ENCODE measurements at regions not wholly inside any gene's neighbourhood (a gene's known extent, or its start where the extent isn't known, plus 50 kb on each side); places are given as distances from the start of the nearest gene placed in this dataset.

DNA sequence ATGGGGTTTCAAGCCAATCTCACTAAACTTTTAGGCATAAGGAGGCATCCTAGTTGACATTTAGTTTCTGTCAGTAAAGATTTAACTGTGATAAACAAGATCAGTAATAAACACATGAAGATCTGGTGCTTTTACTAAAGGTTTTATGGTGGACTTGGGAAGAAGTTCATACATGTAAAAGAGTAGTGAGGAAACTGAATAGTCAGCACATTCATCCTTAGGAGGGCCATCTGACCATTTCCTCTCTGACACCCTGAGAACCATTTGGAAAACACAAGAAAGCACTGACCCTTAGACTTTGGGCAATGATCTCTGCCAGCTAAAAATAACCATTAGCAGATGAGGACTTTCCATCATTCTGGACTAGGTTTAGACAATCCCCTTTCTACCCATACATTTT lies 1040.9 kb downstream of the AGBL1 start:
- in situ Hi-C loops (cut with HindIII; ENCODE audit: low sequenced_read_pairs): no loop called here

DNA sequence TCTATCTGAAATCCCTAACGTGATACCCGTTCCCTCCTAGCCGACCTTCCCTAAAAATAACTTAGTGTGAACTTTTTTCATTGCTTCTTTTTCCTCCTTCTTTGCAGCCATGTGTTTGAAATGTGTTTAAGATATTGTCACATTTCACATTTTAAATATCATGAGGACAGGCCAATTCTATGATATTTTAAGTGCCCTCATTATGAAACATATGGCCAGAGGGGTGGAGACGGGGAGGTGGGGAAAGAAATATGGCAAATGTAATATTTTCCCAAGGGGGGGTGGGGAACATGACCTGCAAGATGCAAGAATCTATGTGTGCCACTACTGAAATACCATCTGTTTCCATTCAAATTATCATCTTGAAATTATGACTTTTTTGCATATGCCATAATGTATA lies 1039.2 kb downstream of the AGBL1 start:
- in situ Hi-C loops (cut with HindIII; ENCODE audit: low sequenced_read_pairs): no loop called here

DNA sequence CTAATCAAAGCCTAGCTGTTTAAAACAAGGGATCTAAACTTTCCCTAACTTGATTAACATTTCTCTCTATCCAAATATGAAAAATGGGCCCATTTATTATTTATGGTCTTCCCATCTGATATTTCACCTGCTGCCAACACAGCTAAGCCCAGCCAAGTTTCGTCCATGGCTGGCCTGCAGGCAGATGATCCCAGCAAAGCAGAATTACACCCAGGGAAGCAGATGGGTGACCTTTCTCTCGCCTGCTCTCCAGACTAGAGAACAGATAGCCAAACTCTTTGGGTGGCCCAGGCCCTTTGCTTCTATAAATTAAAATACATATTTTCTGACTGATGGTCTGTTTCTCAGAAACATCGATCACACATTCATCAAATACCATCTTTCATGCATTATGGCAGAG lies 1038.8 kb downstream of the AGBL1 start:
- in situ Hi-C loops (cut with HindIII; ENCODE audit: low sequenced_read_pairs): no loop called here

DNA sequence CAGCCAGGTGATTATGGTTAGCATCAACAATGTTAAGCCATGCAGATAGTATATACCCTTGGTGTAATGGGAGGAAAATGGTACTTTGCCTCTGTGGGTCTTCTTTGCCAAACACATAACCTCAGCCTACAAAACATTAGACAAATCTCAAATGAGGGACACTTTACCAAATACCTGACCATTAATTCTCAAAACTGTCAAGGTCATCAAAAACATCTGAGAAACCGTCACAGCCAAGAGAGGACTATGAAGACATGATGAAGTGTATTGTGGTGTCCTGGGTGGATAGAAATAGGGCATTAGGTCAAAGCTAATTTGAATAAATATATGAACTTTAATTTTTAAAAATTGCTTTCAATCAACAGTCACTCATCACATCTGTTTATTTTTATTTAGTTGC lies 1036.1 kb downstream of the AGBL1 start:
- in situ Hi-C loops (cut with HindIII; ENCODE audit: low sequenced_read_pairs): no loop called here

GRCh38 chr15:87099916-87100315 lies 1020.2 kb downstream of the AGBL1 start:
- in situ Hi-C loops (cut with HindIII; ENCODE audit: low sequenced_read_pairs): no loop called here

DNA sequence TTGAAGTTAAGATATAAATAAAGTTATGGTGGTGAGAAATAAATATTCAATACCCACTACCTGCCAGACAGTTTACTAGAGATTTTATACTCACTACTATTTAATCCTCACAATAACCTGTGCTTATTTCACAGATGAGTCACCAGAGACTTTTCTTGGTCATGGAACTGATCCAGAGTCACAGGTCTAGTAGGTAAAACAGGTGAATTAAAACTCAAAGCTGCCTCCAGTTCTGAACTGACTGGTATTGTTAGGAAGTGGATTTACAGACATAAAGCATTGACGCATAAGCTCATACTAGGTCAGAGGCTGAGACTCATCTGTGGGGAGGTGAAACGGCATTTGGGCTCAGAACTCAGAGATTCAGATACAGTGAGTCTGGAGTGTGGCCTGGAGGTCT lies 1009.9 kb downstream of the AGBL1 start:
- in situ Hi-C loops (cut with HindIII; ENCODE audit: low sequenced_read_pairs): no loop called here

DNA sequence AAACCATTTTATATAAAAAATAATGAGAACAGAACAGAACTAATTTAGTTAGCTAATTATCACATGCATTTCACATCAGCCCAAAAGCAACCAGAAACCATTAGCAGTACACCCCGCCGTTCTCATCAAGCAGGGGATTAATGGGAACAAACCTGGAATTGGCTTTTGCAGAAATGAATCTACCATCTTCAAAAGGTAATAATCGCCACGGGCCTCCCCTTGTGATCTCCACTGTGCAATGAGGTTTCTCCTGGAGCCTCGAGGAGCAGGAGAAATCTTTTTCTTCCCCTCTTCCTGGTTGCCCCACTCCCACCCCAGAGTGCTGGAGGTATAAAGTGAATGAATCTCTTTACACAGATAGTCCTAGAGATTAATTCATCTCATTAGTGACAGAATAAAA lies 1003.5 kb downstream of the AGBL1 start:
- in situ Hi-C loops (cut with HindIII; ENCODE audit: low sequenced_read_pairs): no loop called here

DNA sequence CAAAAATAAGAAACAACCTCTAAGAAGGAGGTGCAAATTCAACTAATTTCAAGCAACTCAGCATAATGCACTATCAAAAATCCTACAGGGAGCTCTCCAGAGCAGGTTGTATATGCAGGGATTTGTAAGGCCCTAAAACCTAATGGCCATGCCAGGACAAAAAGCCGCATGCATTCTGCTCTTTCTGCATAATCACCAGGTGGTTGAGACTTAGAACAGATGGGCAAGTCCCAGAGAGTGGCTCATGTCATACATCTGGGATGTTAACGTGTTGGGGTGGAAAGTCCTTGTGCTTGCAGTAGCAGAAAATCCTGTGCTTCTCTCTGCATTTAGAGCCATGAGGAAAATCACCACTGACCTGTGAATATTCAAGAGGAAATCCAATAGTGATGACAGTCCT lies 1002.9 kb downstream of the AGBL1 start:
- in situ Hi-C loops (cut with HindIII; ENCODE audit: low sequenced_read_pairs): no loop called here

DNA sequence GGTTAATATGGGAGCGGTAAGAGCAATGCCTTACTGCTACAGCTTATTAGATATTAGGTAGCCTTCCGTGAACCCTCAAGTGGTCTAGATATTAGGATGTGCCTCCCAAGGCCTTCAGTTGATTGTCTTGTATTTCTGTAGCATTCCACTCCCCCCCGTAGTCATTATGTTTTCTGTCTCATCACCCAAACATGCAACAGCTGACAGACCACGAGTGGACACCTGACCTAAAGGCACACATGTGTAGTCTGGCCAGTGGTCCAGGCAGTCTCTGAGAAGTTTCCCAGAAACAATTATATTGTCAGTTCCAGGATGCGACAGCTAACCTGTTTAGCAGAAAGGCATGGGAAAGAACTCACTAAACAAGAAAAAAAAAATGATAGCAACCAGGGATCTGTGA lies 1000.9 kb downstream of the AGBL1 start:
- in situ Hi-C loops (cut with HindIII; ENCODE audit: low sequenced_read_pairs): no loop called here

Measured in endothelial cell of hepatic sinusoid (primary cell).